B cell (primary cell): ENCODE measurements at regions not wholly inside any gene's neighbourhood (a gene's known extent, or its start where the extent isn't known, plus 50 kb on each side); places are given as distances from the start of the nearest gene placed in this dataset.

ENCODE experiments used
- CTCF ChIP-seq: fragments of 200-600 bp; IDR thresholded peaks from one replicate; pipeline ENCODE4 v1.8.0; 2022; ENCODE audit warnings: antibody characterized with exemption, mild to moderate bottlenecking
- EZH2 ChIP-seq: IDR thresholded peaks from 2 replicates; pipeline ENCODE4 v1.6.1; 2012; ENCODE audit warnings: borderline replicate concordance, low read depth, mild to moderate bottlenecking, moderate library complexity, low read length; ENCODE audit not compliant: insufficient read depth, poor library complexity, severe bottlenecking

- TF ChIP-seq CTCF = no peak
- TF ChIP-seq EZH2 = no peak
Observed at GRCh38 chrX:4787971-4788370, 1074.5 kb upstream of the PRKX start.
